C4-2B (cell line): ENCODE measurements at regions not wholly inside any gene's neighbourhood (a gene's known extent, or its start where the extent isn't known, plus 50 kb on each side); places are given as distances from the start of the nearest gene placed in this dataset.
"Not testable (repeated sequence)": the region's sequence is repeated elsewhere in the genome, so short reads cannot be mapped to it uniquely, and the experiment has no call there.

Experiments
- H3K27ac ChIP-seq: fragments of 450-650 bp; 2 replicates; pipeline ENCODE4 v1.5.1; 2017
- ZFX ChIP-seq: fragments of 450-650 bp; IDR thresholded peaks from 2 replicates; pipeline ENCODE4 v1.6.1; 2017
- TF ChIP-seq, protein P1 (sequence below): fragments of 450-650 bp; conservative IDR thresholded peaks from 2 replicates; pipeline ENCODE4 v1.5.1; 2017; ENCODE audit warnings: mild to moderate bottlenecking

DNA sequence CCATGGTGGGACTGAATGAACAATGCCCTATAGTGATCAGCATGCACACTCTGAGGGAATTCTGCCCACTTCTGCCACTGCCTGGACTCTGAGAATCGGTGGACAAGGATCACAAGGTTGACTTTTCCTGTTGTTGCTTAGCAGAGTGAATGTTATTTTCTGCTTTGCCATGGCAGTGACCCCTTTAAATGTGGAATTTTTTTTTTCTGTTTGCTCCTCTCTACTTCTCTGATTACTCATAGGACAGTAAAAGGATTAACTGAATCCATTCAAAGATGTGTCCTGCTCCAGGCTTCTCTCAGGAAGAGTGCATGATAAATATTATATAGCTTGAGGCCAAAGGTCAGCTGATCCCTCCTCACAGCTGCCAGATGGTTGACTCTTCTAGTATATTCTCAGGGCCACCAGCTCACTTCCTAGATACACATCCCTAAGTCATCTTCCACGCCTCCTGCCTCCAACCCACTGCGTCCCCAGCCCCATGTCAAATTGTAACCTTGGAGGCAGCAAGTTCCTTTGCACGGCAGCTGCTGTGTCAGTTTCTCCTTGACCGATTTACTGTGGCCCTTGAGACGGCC, 74.0 kb upstream of the RALGPS2 start:
- TF ChIP-seq, protein P1, sequence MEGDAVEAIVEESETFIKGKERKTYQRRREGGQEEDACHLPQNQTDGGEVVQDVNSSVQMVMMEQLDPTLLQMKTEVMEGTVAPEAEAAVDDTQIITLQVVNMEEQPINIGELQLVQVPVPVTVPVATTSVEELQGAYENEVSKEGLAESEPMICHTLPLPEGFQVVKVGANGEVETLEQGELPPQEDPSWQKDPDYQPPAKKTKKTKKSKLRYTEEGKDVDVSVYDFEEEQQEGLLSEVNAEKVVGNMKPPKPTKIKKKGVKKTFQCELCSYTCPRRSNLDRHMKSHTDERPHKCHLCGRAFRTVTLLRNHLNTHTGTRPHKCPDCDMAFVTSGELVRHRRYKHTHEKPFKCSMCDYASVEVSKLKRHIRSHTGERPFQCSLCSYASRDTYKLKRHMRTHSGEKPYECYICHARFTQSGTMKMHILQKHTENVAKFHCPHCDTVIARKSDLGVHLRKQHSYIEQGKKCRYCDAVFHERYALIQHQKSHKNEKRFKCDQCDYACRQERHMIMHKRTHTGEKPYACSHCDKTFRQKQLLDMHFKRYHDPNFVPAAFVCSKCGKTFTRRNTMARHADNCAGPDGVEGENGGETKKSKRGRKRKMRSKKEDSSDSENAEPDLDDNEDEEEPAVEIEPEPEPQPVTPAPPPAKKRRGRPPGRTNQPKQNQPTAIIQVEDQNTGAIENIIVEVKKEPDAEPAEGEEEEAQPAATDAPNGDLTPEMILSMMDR: no peak
- no peak for TF ChIP-seq ZFX
- H3K27ac ChIP-seq: no peak overlapping the region

- TF ChIP-seq, protein P1: no peak
- TF ChIP-seq ZFX: no peak
- H3K27ac ChIP-seq: no peak overlapping the region
Measured at GRCh38 chr1:178651742-178652141, 73.3 kb upstream of the RALGPS2 start.

DNA sequence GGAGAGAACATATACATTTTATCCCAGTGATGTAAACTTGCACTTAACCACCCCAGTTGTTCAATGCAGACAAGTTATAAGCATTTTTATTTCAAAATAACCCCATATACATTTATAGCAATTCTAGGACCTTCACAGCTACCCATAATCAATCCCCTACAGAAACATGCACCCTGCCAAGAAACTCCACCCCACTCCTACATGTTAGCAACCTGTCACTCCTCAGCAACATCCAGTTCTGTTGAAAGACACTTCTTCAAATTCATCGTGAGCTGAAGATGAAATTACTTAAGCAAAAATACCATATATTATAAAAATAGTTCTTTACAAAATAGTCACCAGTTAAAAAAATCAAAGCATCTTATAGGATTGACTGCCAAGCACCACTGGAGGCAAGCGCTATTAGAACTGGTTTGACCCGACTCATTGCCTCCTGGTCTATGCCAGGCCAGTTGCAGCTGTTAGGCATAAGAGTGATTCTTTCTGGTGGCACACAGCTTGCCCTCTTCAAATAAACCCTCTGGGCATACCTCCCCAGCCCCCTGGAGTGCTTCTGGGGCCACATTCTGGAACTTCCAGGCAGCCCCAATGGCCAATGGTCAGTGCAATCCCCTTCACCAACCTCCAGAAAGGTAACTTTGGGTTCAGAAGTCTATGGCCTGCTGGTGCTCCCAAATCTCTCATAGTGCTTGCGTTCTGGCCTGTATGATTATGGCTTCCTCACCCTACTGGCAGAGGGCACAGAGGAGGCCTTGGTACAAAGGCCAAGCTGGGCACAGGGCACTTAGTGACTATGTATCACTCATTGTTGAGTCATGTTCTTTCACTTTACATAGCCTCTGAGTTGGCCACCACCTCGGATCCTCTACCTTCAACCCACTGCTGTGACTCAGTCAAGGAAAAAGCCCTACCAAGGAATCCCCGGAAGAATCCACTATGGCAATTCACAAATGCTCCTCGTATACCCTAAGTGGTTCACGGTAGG, 72.2 kb upstream of the RALGPS2 start:
- H3K27ac ChIP-seq: no peak overlapping the region
- TF ChIP-seq, protein P1: no peak
- TF ChIP-seq ZFX: no peak

- TF ChIP-seq, protein P1: no peak
- no peak for TF ChIP-seq ZFX
- H3K27ac ChIP-seq: no peak overlapping the region
Measured at GRCh38 chr1:178659789-178660208, 65.2 kb upstream of the RALGPS2 start.

DNA sequence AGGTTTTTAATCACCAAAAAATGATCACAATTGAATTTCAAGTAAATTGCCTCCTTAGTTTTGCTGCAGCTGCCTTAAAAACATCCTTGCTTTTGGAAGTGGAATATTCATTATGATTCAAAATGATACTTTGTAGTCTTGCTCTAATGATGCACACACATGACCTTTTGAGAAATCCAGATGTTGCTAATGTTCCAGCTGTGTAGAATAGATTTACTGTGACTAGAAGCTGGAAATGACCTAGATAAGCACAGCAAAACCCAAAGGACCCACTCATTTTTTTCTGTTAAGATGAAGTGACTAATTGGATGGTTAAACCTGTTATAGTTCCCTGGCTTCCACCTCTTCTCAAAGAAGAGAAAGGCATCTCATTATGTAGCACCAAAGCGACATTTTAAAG, 64.6 kb upstream of the RALGPS2 start:
- no peak overlapping the region for H3K27ac ChIP-seq
- no peak for TF ChIP-seq ZFX
- TF ChIP-seq, protein P1: no peak

DNA sequence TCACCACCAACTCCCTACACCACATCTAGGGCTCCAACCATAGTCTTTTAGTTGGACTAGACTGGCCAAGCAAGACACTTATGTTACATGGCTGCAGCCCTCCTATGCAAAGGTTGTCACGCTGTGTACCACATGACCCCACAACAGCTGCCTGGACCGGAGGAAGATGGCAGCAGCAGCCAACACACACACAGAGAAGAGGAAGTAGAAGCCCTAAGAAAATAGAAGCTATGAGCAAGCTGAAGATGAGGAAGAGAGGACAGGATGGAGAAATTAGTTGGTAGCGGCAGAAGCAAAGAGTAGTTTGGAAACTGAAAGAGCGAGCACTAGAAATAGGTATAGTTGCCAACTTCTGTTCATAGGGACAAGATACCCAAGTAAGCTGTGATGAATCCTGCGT, 60.8 kb upstream of the RALGPS2 start:
- H3K27ac ChIP-seq: no peak overlapping the region
- TF ChIP-seq, protein P1: no peak
- TF ChIP-seq ZFX: no peak

DNA sequence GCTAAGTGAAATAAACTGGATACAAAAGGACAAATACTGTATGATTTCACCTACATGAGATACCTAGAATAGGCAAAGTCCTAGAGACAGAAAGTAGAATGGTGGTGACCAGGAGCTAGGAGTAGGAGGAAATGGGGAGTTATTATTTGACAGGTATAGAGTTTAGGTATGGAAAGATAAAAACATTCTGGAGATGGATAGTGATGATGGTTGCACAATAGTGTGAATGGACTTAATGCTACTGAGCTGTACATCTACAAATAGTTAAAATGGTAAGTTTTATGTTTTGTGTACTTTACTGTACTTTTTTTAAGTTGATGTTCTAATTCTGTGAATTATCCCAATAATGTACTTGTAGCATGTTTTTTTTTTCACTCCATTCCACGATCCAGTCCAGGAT, 59.5 kb upstream of the RALGPS2 start:
- TF ChIP-seq, protein P1: no peak
- no peak for TF ChIP-seq ZFX
- H3K27ac ChIP-seq: no peak overlapping the region

GRCh38 chr1:178666891-178667290, 58.2 kb upstream of the RALGPS2 start:
- H3K27ac ChIP-seq: not testable (repeated sequence)
